Hepatocyte (in vitro differentiated cells): ENCODE measurements at regions not wholly inside any gene's neighbourhood (a gene's known extent, or its start where the extent isn't known, plus 50 kb on each side); places are given as distances from the start of the nearest gene placed in this dataset.
A peak's percentile ranks its signal among the peaks of the same experiment; 100 is the strongest.

Source experiments
- DNase-seq: peaks from one replicate; pipeline ENCODE4 v3.0.0-alpha.2; 2016; ENCODE audit warnings: low spot score
- H2AFZ ChIP-seq: fragments of 200-600 bp; sonication (generic); 2 replicates; pipeline ENCODE4 v1.6.0; 2016; ENCODE audit warnings: antibody characterized with exemption, mild to moderate bottlenecking
- H3K27ac ChIP-seq: fragments of 200-600 bp; sonication (generic); 2 replicates; pipeline ENCODE4 v1.5.1; 2016; ENCODE audit warnings: mild to moderate bottlenecking
- H3K27me3 ChIP-seq: fragments of 200-600 bp; sonication (generic); 2 replicates; pipeline ENCODE4 v1.6.1; 2016
- H3K36me3 ChIP-seq: fragments of 200-600 bp; sonication (generic); replicated peaks from 2 replicates; pipeline ENCODE4 v1.5.1; 2016; ENCODE audit warnings: low read depth; ENCODE audit not compliant: insufficient read depth
- H3K4me1 ChIP-seq: fragments of 200-600 bp; sonication (generic); 2 replicates; pipeline ENCODE4 v1.5.1; 2016; ENCODE audit warnings: mild to moderate bottlenecking, moderate library complexity; ENCODE audit not compliant: insufficient read depth
- H3K4me2 ChIP-seq: fragments of 200-600 bp; sonication (generic); 2 replicates; pipeline ENCODE4 v1.6.0; 2016
- H3K4me3 ChIP-seq: fragments of 200-600 bp; sonication (generic); 2 replicates; pipeline ENCODE4 v1.5.1; 2016; ENCODE audit warnings: mild to moderate bottlenecking
- H3K79me2 ChIP-seq: fragments of 200-600 bp; sonication (generic); 2 replicates; pipeline ENCODE4 v1.6.0; 2017; ENCODE audit warnings: mild to moderate bottlenecking
- H3K9me2 ChIP-seq: fragments of 200-600 bp; sonication (generic); replicated peaks from 2 replicates; pipeline ENCODE4 v1.6.0; 2017; ENCODE audit warnings: mild to moderate bottlenecking; ENCODE audit not compliant: insufficient read depth
- H3K9me3 ChIP-seq: fragments of 200-600 bp; sonication (generic); 2 replicates; pipeline ENCODE4 v1.5.1; 2016; ENCODE audit warnings: low read depth, mild to moderate bottlenecking
- H4K20me1 ChIP-seq: fragments of 200-600 bp; sonication (generic); 2 replicates; pipeline ENCODE4 v1.6.0; 2016; ENCODE audit warnings: mild to moderate bottlenecking; ENCODE audit not compliant: insufficient read depth, poor library complexity, severe bottlenecking
- CTCF ChIP-seq: fragments of 200-600 bp; sonication (generic); IDR thresholded peaks from 2 replicates; pipeline ENCODE4 v1.5.1; 2016; ENCODE audit warnings: antibody characterized with exemption, mild to moderate bottlenecking; ENCODE audit not compliant: poor library complexity
- EZH2 ChIP-seq: fragments of 200-600 bp; sonication (generic); IDR thresholded peaks from 2 replicates; pipeline ENCODE4 v1.6.1; 2016; ENCODE audit warnings: antibody characterized with exemption, mild to moderate bottlenecking, borderline replicate concordance
- EZH2phosphoT487 ChIP-seq: fragments of 200-600 bp; sonication (generic); IDR thresholded peaks from one replicate; pipeline ENCODE4 v1.6.1; 2018; ENCODE audit warnings: antibody characterized with exemption, mild to moderate bottlenecking, low read depth, moderate library complexity; ENCODE audit not compliant: unreplicated experiment, severe bottlenecking
- WGBS: methylation state at CpG from one replicate; pipeline ENCODE4 v1.1.6; 2016; ENCODE audit warnings: low lambda C conversion rate; ENCODE audit errors: missing lambda C conversion rate; 5-methylcytosine and 5-hydroxymethylcytosine counted together

DNA sequence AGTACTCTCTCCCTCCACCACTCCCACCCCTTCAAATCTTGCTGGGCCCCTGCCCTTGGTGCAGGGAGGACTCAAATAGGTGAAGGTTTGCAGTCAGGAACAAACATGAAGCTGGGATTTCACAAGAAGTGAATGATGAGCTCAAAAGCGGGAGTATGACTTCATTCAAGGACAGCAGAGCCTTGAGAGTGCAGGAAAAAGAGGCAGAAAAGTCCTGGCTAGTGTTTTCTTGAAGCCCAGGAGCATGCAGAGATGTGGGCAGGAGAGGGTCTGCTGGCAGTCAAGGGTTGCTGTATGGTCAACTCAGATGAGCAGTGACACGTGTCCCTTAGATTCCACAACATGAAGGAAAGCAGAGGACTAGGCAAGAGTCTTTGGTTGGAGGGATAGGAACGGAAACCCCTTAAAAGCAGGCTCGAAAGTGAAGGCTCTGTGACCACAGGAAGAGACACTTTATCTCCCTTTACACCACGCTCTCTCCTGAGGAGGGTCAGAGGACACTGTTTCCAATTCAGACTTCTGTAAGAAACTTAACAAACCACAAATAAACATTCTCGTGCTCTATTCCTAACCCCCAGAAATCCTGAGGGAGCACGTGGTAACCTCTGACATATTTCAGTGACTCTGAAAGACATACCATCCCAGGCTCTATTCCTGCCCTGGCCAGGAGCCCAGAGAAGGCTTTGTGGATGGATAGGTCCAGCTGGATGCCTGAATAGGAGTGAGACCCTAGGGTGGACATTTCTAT, 168.0 kb upstream of the NDN start:
- no peaks in the 10 kb centered on the region for H3K27me3 ChIP-seq
- no peak overlapping the region for H3K4me3 ChIP-seq
- DNase-seq = no peak
- H3K27ac ChIP-seq = no peak overlapping the region
- H2AFZ ChIP-seq = no peak overlapping the region
- no peaks in the 10 kb centered on the region for H3K79me2 ChIP-seq
- H3K4me2 ChIP-seq = no peak overlapping the region
- H3K36me3 ChIP-seq = no peaks in the 10 kb centered on the region
- 36% methylated on average over 7 of the region's 7 CpGs for WGBS
- no peaks in the 10 kb centered on the region for H3K4me1 ChIP-seq
- TF ChIP-seq CTCF = no peak
- TF ChIP-seq EZH2phosphoT487 = no peak
- no peak for TF ChIP-seq EZH2
- no peaks in the 10 kb centered on the region for H3K9me2 ChIP-seq
- no peaks in the 10 kb centered on the region for H4K20me1 ChIP-seq
- H3K9me3 ChIP-seq = no peaks in the 10 kb centered on the region

DNA sequence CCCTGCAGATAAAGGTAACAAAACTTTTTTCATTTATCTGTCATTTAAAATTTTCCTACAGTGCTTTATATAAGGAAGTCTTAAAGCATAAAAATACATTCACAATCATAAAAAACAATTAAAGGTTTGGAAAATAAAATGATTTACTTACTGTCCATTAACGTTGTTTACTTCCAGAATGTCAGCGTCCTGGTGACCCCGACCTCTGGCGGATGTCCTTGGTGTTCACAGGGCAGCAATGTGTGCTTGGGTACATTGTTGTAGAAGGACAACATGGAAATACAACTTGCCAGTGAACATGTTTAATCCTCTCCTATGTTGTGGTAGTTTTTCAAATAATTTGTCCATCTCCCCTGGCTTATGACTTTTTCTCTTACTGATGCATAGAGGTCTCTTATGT, 168.8 kb upstream of the NDN start:
- Histone ChIP-seq H3K4me1 (no peaks in the 10 kb centered on the region), H3K27ac (no peak overlapping the region), H3K36me3 (no peaks in the 10 kb centered on the region), H3K4me3 (no peak overlapping the region), H3K27me3 (no peaks in the 10 kb centered on the region), H3K4me2 (no peak overlapping the region), H2AFZ (no peak overlapping the region), H3K9me2 (no peaks in the 10 kb centered on the region), H3K9me3 (no peaks in the 10 kb centered on the region), H3K79me2 (no peaks in the 10 kb centered on the region), H4K20me1 (no peaks in the 10 kb centered on the region)
- WGBS = 67% methylated on average over 4 of the region's 4 CpGs
- TF ChIP-seq CTCF = no peak
- no peak for TF ChIP-seq EZH2
- no peak for TF ChIP-seq EZH2phosphoT487
- no peak for DNase-seq

DNA sequence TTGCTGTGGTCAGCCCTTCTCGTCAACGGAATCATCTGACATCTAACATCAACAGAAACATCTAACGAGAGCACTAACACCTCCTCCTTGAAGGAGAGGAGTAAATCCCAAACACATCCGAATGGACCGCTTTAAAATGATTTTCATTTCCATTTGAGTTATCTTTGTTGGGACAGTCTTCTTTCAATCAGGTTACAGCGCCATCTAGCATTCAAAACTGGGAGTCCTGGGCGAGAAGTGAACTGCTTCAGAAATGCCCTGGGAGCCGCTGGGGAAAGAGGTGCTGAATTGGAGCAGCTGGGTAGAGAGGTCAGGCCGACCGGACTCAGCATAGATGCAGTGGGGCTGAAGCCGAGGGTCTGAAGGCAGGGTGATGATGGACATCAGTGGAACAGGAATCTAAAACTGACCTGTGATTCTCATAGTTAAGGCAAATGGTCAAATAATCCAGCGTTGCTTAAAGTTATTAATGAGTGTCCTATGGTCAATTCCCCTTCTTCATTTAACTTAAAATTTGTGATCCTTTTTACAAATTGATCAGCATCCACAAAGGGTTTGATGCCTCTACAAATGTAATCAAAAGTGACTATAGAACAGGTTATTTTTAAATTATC, 170.0 kb upstream of the NDN start:
- Histone ChIP-seq H3K36me3 (no peaks in the 10 kb centered on the region), H3K4me3 (no peak overlapping the region), H3K79me2 (no peaks in the 10 kb centered on the region), H3K27ac (no peak overlapping the region), H3K4me1 (no peaks in the 10 kb centered on the region), H2AFZ (peak overlapping the region; percentile 46), H3K27me3 (no peaks in the 10 kb centered on the region), H4K20me1 (no peaks in the 10 kb centered on the region), H3K4me2 (peak overlapping the region; percentile 65), H3K9me2 (no peaks in the 10 kb centered on the region), H3K9me3 (no peaks in the 10 kb centered on the region)
- peak; percentile 71 for DNase-seq
- TF ChIP-seq EZH2phosphoT487 (no peak), CTCF (peak; percentile 57), EZH2 (no peak)
- WGBS = 35% methylated on average over 12 of the region's 12 CpGs
